Hepatocyte (in vitro differentiated cells): ENCODE measurements at regions not wholly inside any gene's neighbourhood (a gene's known extent, or its start where the extent isn't known, plus 50 kb on each side); places are given as distances from the start of the nearest gene placed in this dataset.

Experiments
- DNase-seq: peaks from one replicate; pipeline ENCODE4 v3.0.0-alpha.2; 2016; ENCODE audit warnings: low spot score
- H2AFZ ChIP-seq: fragments of 200-600 bp; sonication (generic); 2 replicates; pipeline ENCODE4 v1.6.0; 2016; ENCODE audit warnings: antibody characterized with exemption, mild to moderate bottlenecking
- H3K27ac ChIP-seq: fragments of 200-600 bp; sonication (generic); 2 replicates; pipeline ENCODE4 v1.5.1; 2016; ENCODE audit warnings: mild to moderate bottlenecking
- H3K27me3 ChIP-seq: fragments of 200-600 bp; sonication (generic); 2 replicates; pipeline ENCODE4 v1.6.1; 2016
- H3K36me3 ChIP-seq: fragments of 200-600 bp; sonication (generic); replicated peaks from 2 replicates; pipeline ENCODE4 v1.5.1; 2016; ENCODE audit warnings: low read depth; ENCODE audit not compliant: insufficient read depth
- H3K4me1 ChIP-seq: fragments of 200-600 bp; sonication (generic); 2 replicates; pipeline ENCODE4 v1.5.1; 2016; ENCODE audit warnings: mild to moderate bottlenecking, moderate library complexity; ENCODE audit not compliant: insufficient read depth
- H3K4me2 ChIP-seq: fragments of 200-600 bp; sonication (generic); 2 replicates; pipeline ENCODE4 v1.6.0; 2016
- H3K4me3 ChIP-seq: fragments of 200-600 bp; sonication (generic); 2 replicates; pipeline ENCODE4 v1.5.1; 2016; ENCODE audit warnings: mild to moderate bottlenecking
- H3K79me2 ChIP-seq: fragments of 200-600 bp; sonication (generic); 2 replicates; pipeline ENCODE4 v1.6.0; 2017; ENCODE audit warnings: mild to moderate bottlenecking
- H3K9me2 ChIP-seq: fragments of 200-600 bp; sonication (generic); replicated peaks from 2 replicates; pipeline ENCODE4 v1.6.0; 2017; ENCODE audit warnings: mild to moderate bottlenecking; ENCODE audit not compliant: insufficient read depth
- H3K9me3 ChIP-seq: fragments of 200-600 bp; sonication (generic); 2 replicates; pipeline ENCODE4 v1.5.1; 2016; ENCODE audit warnings: low read depth, mild to moderate bottlenecking
- H4K20me1 ChIP-seq: fragments of 200-600 bp; sonication (generic); 2 replicates; pipeline ENCODE4 v1.6.0; 2016; ENCODE audit warnings: mild to moderate bottlenecking; ENCODE audit not compliant: insufficient read depth, poor library complexity, severe bottlenecking
- EZH2 ChIP-seq: fragments of 200-600 bp; sonication (generic); IDR thresholded peaks from 2 replicates; pipeline ENCODE4 v1.6.1; 2016; ENCODE audit warnings: antibody characterized with exemption, mild to moderate bottlenecking, borderline replicate concordance
- EZH2phosphoT487 ChIP-seq: fragments of 200-600 bp; sonication (generic); IDR thresholded peaks from one replicate; pipeline ENCODE4 v1.6.1; 2018; ENCODE audit warnings: antibody characterized with exemption, mild to moderate bottlenecking, low read depth, moderate library complexity; ENCODE audit not compliant: unreplicated experiment, severe bottlenecking
- WGBS: methylation state at CpG from one replicate; pipeline ENCODE4 v1.1.6; 2016; ENCODE audit warnings: low lambda C conversion rate; ENCODE audit errors: missing lambda C conversion rate; 5-methylcytosine and 5-hydroxymethylcytosine counted together
- TF ChIP-seq, protein P1 (sequence below): fragments of 200-600 bp; sonication (generic); IDR thresholded peaks from 2 replicates; pipeline ENCODE4 v1.5.1; 2016; ENCODE audit warnings: antibody characterized with exemption, mild to moderate bottlenecking; ENCODE audit not compliant: poor library complexity

GRCh38 chr14:76599559-76600287 lies 161.5 kb upstream of the VASH1 start:
- Histone ChIP-seq H3K36me3 (no peaks in the 10 kb centered on the region), H3K9me2 (no peaks in the 10 kb centered on the region), H2AFZ (no peak overlapping the region), H3K9me3 (no peaks in the 10 kb centered on the region), H3K79me2 (no peaks in the 10 kb centered on the region), H3K4me2 (no peak overlapping the region), H3K27ac (no peak overlapping the region), H3K4me1 (no peaks in the 10 kb centered on the region), H3K4me3 (no peak overlapping the region), H4K20me1 (no peaks in the 10 kb centered on the region), H3K27me3 (peaks cover 12% of the 10 kb centered on the region)
- DNase-seq, result no peak
- TF ChIP-seq EZH2phosphoT487, result no peak
- TF ChIP-seq EZH2, result no peak
- TF ChIP-seq, protein P1, sequence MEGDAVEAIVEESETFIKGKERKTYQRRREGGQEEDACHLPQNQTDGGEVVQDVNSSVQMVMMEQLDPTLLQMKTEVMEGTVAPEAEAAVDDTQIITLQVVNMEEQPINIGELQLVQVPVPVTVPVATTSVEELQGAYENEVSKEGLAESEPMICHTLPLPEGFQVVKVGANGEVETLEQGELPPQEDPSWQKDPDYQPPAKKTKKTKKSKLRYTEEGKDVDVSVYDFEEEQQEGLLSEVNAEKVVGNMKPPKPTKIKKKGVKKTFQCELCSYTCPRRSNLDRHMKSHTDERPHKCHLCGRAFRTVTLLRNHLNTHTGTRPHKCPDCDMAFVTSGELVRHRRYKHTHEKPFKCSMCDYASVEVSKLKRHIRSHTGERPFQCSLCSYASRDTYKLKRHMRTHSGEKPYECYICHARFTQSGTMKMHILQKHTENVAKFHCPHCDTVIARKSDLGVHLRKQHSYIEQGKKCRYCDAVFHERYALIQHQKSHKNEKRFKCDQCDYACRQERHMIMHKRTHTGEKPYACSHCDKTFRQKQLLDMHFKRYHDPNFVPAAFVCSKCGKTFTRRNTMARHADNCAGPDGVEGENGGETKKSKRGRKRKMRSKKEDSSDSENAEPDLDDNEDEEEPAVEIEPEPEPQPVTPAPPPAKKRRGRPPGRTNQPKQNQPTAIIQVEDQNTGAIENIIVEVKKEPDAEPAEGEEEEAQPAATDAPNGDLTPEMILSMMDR, result no peak
- 76% methylated on average over 13 of the region's 13 CpGs for WGBS

DNA sequence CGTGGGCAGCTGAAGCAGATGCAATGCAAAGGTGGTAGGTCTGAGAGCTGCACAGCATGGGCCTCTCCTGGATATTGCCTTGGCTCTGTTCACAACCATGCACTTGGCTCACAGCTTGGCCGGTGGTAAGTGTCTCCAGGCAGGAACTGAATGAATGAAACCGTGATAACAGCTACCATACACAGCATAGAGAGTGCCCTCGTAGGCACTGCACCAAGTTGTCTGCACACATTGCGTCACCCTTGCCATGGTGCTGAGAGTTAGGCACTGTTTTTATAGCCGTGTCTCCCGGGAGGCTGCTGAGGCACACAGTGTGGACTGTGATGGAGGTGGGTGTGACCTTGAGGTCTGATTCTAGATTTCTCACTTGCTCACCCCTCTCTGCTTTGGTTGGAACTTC lies 157.6 kb upstream of the VASH1 start:
- Histone ChIP-seq H3K4me1 (no peaks in the 10 kb centered on the region), H2AFZ (no peak overlapping the region), H3K9me3 (no peaks in the 10 kb centered on the region), H3K27ac (no peak overlapping the region), H3K9me2 (no peaks in the 10 kb centered on the region), H3K4me3 (no peak overlapping the region), H3K36me3 (no peaks in the 10 kb centered on the region), H3K27me3 (peaks cover 6% of the 10 kb centered on the region), H3K4me2 (no peak overlapping the region), H3K79me2 (no peaks in the 10 kb centered on the region), H4K20me1 (no peaks in the 10 kb centered on the region)
- WGBS, result 78% methylated on average over 7 of the region's 7 CpGs
- no peak for DNase-seq
- TF ChIP-seq, protein P1, result no peak
- TF ChIP-seq EZH2phosphoT487 (no peak), EZH2 (no peak)

- H3K27ac ChIP-seq, result no peak overlapping the region
- H3K4me2 ChIP-seq, result no peak overlapping the region
- H3K9me2 ChIP-seq, result no peaks in the 10 kb centered on the region
- H3K27me3 ChIP-seq, result no peaks in the 10 kb centered on the region
- H2AFZ ChIP-seq, result no peak overlapping the region
- no peak for DNase-seq
- no peaks in the 10 kb centered on the region for H3K36me3 ChIP-seq
- H3K79me2 ChIP-seq, result no peaks in the 10 kb centered on the region
- TF ChIP-seq, protein P1, result no peak
- TF ChIP-seq EZH2 (no peak), EZH2phosphoT487 (no peak)
- no peak overlapping the region for H3K4me3 ChIP-seq
- no peaks in the 10 kb centered on the region for H3K9me3 ChIP-seq
- WGBS, result 85% methylated on average over 10 of the region's 10 CpGs
- no peaks in the 10 kb centered on the region for H4K20me1 ChIP-seq
- H3K4me1 ChIP-seq, result no peaks in the 10 kb centered on the region
Measured at GRCh38 chr14:76607510-76607909, 153.8 kb upstream of the VASH1 start.
